Calu3 (cell line): ENCODE measurements at regions not wholly inside any gene's neighbourhood (a gene's known extent, or its start where the extent isn't known, plus 50 kb on each side); places are given as distances from the start of the nearest gene placed in this dataset.

Experiments
- BruUV-seq: library from RNA; stranded (reverse); fragments of 400-500 nt; replicated peaks from 2 replicates; lab custom pipeline; 2021; lab: Mats Ljungman, UMichigan
- CTCF ChIA-PET: fragments of 300-600 bp; sonication (Branson Sonifier 250); formaldehyde crosslinking; loops from one replicate; lab custom pipeline; 2022; ENCODE audit warnings: antibody characterized with exemption; lab: Charles Lee
- DNase-seq: peaks from one replicate; pipeline ENCODE4 v3.0.0; 2022
- H3K27ac Mint-ChIP-seq: one replicate; pipeline ENCODE4 v1.8.0; 2022; ENCODE audit warnings: mixed read lengths; ENCODE audit not compliant: unreplicated experiment
- H3K27me3 Mint-ChIP-seq: one replicate; pipeline ENCODE4 v1.8.0; 2022; ENCODE audit warnings: mixed read lengths; ENCODE audit not compliant: unreplicated experiment
- H3K36me3 Mint-ChIP-seq: one replicate; pipeline ENCODE4 v1.8.0; 2022; ENCODE audit warnings: mild to moderate bottlenecking, moderate library complexity, mixed read lengths; ENCODE audit not compliant: insufficient read depth, unreplicated experiment
- H3K4me1 Mint-ChIP-seq: one replicate; pipeline ENCODE4 v1.8.0; 2022; ENCODE audit warnings: mild to moderate bottlenecking, low read depth, mixed read lengths; ENCODE audit not compliant: unreplicated experiment
- H3K4me3 Mint-ChIP-seq: one replicate; pipeline ENCODE4 v1.8.0; 2022; ENCODE audit warnings: mild to moderate bottlenecking, low read depth, moderate library complexity, mixed read lengths; ENCODE audit not compliant: unreplicated experiment
- H3K9me3 Mint-ChIP-seq: one replicate; pipeline ENCODE4 v1.8.0; 2022; ENCODE audit warnings: low read depth, mixed read lengths; ENCODE audit not compliant: unreplicated experiment
- CTCF ChIP-seq: fragments of 200-600 bp; IDR thresholded peaks from one replicate; pipeline ENCODE4 v1.8.0; 2022; ENCODE audit warnings: antibody characterized with exemption; ENCODE audit not compliant: unreplicated experiment
- intact Hi-C: fragments of 100-400 bp; cut with micrococcal nuclease; formaldehyde crosslinking; loops from one replicate; pipeline ENCODE4 v1.10.0; 2022; ENCODE audit not compliant: unreplicated experiment

- no peak for DNase-seq
- CTCF ChIA-PET: no interaction called here
- Mint-ChIP-seq H3K9me3 (no peaks in the 10 kb centered on the region), H3K27me3 (peaks cover 69% of the 10 kb centered on the region), H3K27ac (no peak overlapping the region), H3K36me3 (peaks cover 7% of the 10 kb centered on the region), H3K4me1 (no peaks in the 10 kb centered on the region), H3K4me3 (no peak overlapping the region)
- intact Hi-C loops: no loop called here
- no TSS peak for BruUV-seq
- no peak for TF ChIP-seq CTCF
These were observed 343.1 kb downstream of the C16orf95 start for GRCh38 chr16:86974120-86974519.

GRCh38 chr16:86975445-86975844 lies 341.7 kb downstream of the C16orf95 start:
- peak; percentile 70 for DNase-seq
- CTCF ChIA-PET: interaction anchor here (0.7 kb wide), 1 partner anchor 751 kb away, joined by 3 read pairs; no protein-coding TSS in a partner anchor
- no peak overlapping the region for H3K27ac Mint-ChIP-seq
- no peaks in the 10 kb centered on the region for H3K4me1 Mint-ChIP-seq
- peaks cover 69% of the 10 kb centered on the region for H3K27me3 Mint-ChIP-seq
- H3K4me3 Mint-ChIP-seq: no peak overlapping the region
- intact Hi-C loops: no loop called here
- no peaks in the 10 kb centered on the region for H3K9me3 Mint-ChIP-seq
- no peak for TF ChIP-seq CTCF
- BruUV-seq: no TSS peak
- H3K36me3 Mint-ChIP-seq: peaks cover 7% of the 10 kb centered on the region

- BruUV-seq: no TSS peak
- CTCF ChIA-PET: no interaction called here
- H3K36me3 Mint-ChIP-seq: peaks cover 7% of the 10 kb centered on the region
- H3K4me3 Mint-ChIP-seq: no peak overlapping the region
- H3K9me3 Mint-ChIP-seq: no peaks in the 10 kb centered on the region
- H3K27ac Mint-ChIP-seq: no peak overlapping the region
- DNase-seq: no peak
- peaks cover 68% of the 10 kb centered on the region for H3K27me3 Mint-ChIP-seq
- H3K4me1 Mint-ChIP-seq: no peaks in the 10 kb centered on the region
- no peak for TF ChIP-seq CTCF
- intact Hi-C loops: no loop called here
These were observed 340.0 kb downstream of the C16orf95 start for GRCh38 chr16:86977076-86977676.

- no peak for DNase-seq
- intact Hi-C loops: no loop called here
- H3K4me1 Mint-ChIP-seq: no peaks in the 10 kb centered on the region
These were observed 338.7 kb downstream of the C16orf95 start for GRCh38 chr16:86978445-86979030.

More at GRCh38 chr16:86978445-86979030, 338.7 kb downstream of the C16orf95 start:
- CTCF ChIA-PET: no interaction called here
- TF ChIP-seq CTCF: no peak
- Mint-ChIP-seq H3K27ac (no peak overlapping the region), H3K4me3 (no peak overlapping the region), H3K27me3 (peaks cover 66% of the 10 kb centered on the region), H3K36me3 (peaks cover 7% of the 10 kb centered on the region), H3K9me3 (no peaks in the 10 kb centered on the region)
- BruUV-seq: no TSS peak
